ENCODE measurements at regions not wholly inside any gene's neighbourhood (a gene's known extent, or its start where the extent isn't known, plus 50 kb on each side); places are given as distances from the start of the nearest gene placed in this dataset.

DNA sequence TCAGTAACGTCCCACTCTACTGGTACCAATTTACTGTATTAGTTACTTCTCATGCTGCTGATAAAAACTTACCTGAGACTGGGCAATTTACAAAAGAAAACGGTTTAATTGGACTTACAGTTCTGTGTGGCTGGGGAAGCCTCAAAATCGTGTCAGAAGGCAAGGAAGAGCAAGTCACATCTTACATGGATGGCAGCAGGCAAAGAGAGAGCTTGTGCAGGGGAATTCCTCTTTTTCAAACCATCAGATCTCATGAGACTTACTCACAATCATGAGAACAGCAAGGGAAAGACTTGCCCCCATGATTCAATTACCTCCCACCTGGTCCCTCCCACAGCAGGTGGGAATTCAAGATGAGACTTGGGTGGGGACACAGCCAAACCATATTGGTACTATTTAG is 908.2 kb upstream of the NR2F2 start:
- H3K4me2 ChIP-seq (ENCODE audit: low read length): no peak overlapping the region

DNA sequence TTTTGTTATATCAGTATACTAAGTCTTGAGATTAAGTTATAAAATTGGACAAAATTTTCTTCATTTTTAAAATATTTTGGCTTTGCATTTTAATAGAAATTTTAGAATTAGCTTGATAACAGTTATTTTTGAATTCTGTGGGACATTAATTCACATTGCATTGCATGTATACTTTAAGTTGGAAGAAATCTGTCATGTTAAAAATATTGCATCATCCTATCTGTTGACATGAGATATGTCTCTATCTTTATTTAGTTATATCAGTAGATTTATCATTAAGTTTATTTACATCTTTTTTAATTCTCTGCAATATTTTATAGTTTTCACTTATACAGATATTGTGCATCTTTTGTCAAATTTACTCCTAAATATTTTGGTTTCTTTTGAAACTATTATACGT is 904.6 kb upstream of the NR2F2 start:
- H3K27ac ChIP-seq (ENCODE audit: low read depth, low read length): no peak overlapping the region
- no peak overlapping the region for H3K23ac ChIP-seq (ENCODE audit: low read length)
- no peaks in the 10 kb centered on the region for H3K4me1 ChIP-seq (ENCODE audit: control insufficient read depth in 1 of 2, insufficient read depth in 2 of 2, low read length in 2 of 2)
- H3K36me3 ChIP-seq (ENCODE audit: control insufficient read depth in 1 of 2, insufficient read depth in 2 of 2, low read length in 2 of 2): no peaks in the 10 kb centered on the region
- no peak overlapping the region for H3K4me2 ChIP-seq (ENCODE audit: low read length)
- no peak overlapping the region for H2BK12ac ChIP-seq (ENCODE audit: low read length)
- no peak overlapping the region for H4K12ac ChIP-seq (ENCODE audit: low read depth, low read length)
- no peak overlapping the region for H4K8ac ChIP-seq (ENCODE audit: low read depth, low read length)
- no peak overlapping the region for H4K91ac ChIP-seq (ENCODE audit: low read depth, low read length)
- DNase-seq: no peak
- no peaks in the 10 kb centered on the region for H3K79me2 ChIP-seq (ENCODE audit: control insufficient read depth, insufficient read depth, low read length, poor library complexity)
- H2AK5ac ChIP-seq (ENCODE audit: low read length): no peak overlapping the region
- no peak overlapping the region for H3K14ac ChIP-seq (ENCODE audit: low read length)
- H3K9ac ChIP-seq (ENCODE audit: low read length): no peak overlapping the region
- H3K79me1 ChIP-seq (ENCODE audit: low read length): peaks cover 2% of the 10 kb centered on the region
- no CpG with 5 or more reads among the region's 1 CpG for WGBS (ENCODE audit: extremely low coverage, insufficient coverage, insufficient read length)
- no peak overlapping the region for H2AFZ ChIP-seq (ENCODE audit: insufficient read depth, low read length, poor library complexity)
- no peak overlapping the region for H3K18ac ChIP-seq (ENCODE audit: low read length)
- H2BK120ac ChIP-seq (ENCODE audit: insufficient read depth, low read length, poor library complexity): no peak overlapping the region
- no peak overlapping the region for H2BK5ac ChIP-seq (ENCODE audit: low read depth, low read length, poor library complexity)
- no peak overlapping the region for H3K4ac ChIP-seq (ENCODE audit: low read depth, low read length)
- H3K4me3 ChIP-seq (ENCODE audit: low read depth, low read length): no peak overlapping the region
- no peaks in the 10 kb centered on the region for H3K27me3 ChIP-seq (ENCODE audit: insufficient read depth, low read length)
- peaks cover 3% of the 10 kb centered on the region for H3K9me3 ChIP-seq (ENCODE audit: insufficient read depth, low read depth, low read length)

More for the DNA sequence above, 908.2 kb upstream of the NR2F2 start:
- no peak for DNase-seq
- Histone ChIP-seq H4K91ac (ENCODE audit: low read depth, low read length) (no peak overlapping the region), H3K9ac (ENCODE audit: low read length) (no peak overlapping the region), H4K12ac (ENCODE audit: low read depth, low read length) (no peak overlapping the region), H2AK5ac (ENCODE audit: low read length) (no peak overlapping the region), H3K79me1 (ENCODE audit: low read length) (no peaks in the 10 kb centered on the region), H3K18ac (ENCODE audit: low read length) (no peak overlapping the region), H3K27me3 (ENCODE audit: insufficient read depth, low read length) (no peaks in the 10 kb centered on the region), H3K14ac (ENCODE audit: low read length) (no peak overlapping the region), H3K4ac (ENCODE audit: low read depth, low read length) (no peak overlapping the region), H3K23ac (ENCODE audit: low read length) (no peak overlapping the region), H4K8ac (ENCODE audit: low read depth, low read length) (no peak overlapping the region), H2BK120ac (ENCODE audit: insufficient read depth, low read length, poor library complexity) (no peak overlapping the region), H2BK5ac (ENCODE audit: low read depth, low read length, poor library complexity) (no peak overlapping the region), H3K36me3 (ENCODE audit: control insufficient read depth in 1 of 2, insufficient read depth in 2 of 2, low read length in 2 of 2) (no peaks in the 10 kb centered on the region), H3K9me3 (ENCODE audit: insufficient read depth, low read depth, low read length) (peaks cover 3% of the 10 kb centered on the region), H2AFZ (ENCODE audit: insufficient read depth, low read length, poor library complexity) (no peak overlapping the region), H2BK12ac (ENCODE audit: low read length) (no peak overlapping the region), H3K4me1 (ENCODE audit: control insufficient read depth in 1 of 2, insufficient read depth in 2 of 2, low read length in 2 of 2) (no peaks in the 10 kb centered on the region), H3K4me3 (ENCODE audit: low read depth, low read length) (no peak overlapping the region), H3K79me2 (ENCODE audit: control insufficient read depth, insufficient read depth, low read length, poor library complexity) (no peaks in the 10 kb centered on the region), H3K27ac (ENCODE audit: low read depth, low read length) (no peak overlapping the region)
- no CpG with 5 or more reads among the region's 3 CpGs for WGBS (ENCODE audit: extremely low coverage, insufficient coverage, insufficient read length)

DNA sequence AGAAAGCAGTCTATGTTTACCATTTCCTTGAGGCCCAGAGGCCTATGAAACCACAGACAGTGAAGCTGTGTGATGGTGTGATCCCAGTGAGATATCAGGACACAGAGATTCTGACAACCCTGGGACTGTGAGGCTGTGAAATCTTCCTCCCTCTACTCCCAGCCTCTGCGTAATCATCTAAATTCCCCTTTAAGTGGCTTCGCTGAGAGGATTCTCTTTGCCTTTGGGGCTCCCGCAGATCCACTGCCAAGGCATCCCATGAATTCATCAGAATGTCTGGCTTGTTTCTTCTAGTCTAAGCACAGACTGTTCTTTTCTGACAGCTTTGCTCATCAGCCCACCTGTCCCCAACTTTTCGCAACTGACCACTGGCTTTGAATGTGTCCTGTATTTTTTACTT is 901.2 kb upstream of the NR2F2 start:
- Histone ChIP-seq H3K4ac (ENCODE audit: low read depth, low read length) (no peak overlapping the region), H2BK5ac (ENCODE audit: low read depth, low read length, poor library complexity) (no peak overlapping the region), H3K79me2 (ENCODE audit: control insufficient read depth, insufficient read depth, low read length, poor library complexity) (no peaks in the 10 kb centered on the region), H2BK120ac (ENCODE audit: insufficient read depth, low read length, poor library complexity) (no peak overlapping the region), H3K36me3 (ENCODE audit: control insufficient read depth in 1 of 2, insufficient read depth in 2 of 2, low read length in 2 of 2) (no peaks in the 10 kb centered on the region), H4K8ac (ENCODE audit: low read depth, low read length) (no peak overlapping the region), H2BK12ac (ENCODE audit: low read length) (no peak overlapping the region), H3K9ac (ENCODE audit: low read length) (no peak overlapping the region), H4K91ac (ENCODE audit: low read depth, low read length) (no peak overlapping the region), H3K14ac (ENCODE audit: low read length) (no peak overlapping the region), H3K4me3 (ENCODE audit: low read depth, low read length) (no peak overlapping the region), H3K4me1 (ENCODE audit: control insufficient read depth in 1 of 2, insufficient read depth in 2 of 2, low read length in 2 of 2) (no peaks in the 10 kb centered on the region), H3K18ac (ENCODE audit: low read length) (no peak overlapping the region), H3K79me1 (ENCODE audit: low read length) (peaks cover 4% of the 10 kb centered on the region), H4K12ac (ENCODE audit: low read depth, low read length) (no peak overlapping the region), H2AFZ (ENCODE audit: insufficient read depth, low read length, poor library complexity) (no peak overlapping the region), H3K4me2 (ENCODE audit: low read length) (no peak overlapping the region), H2AK5ac (ENCODE audit: low read length) (no peak overlapping the region), H3K27me3 (ENCODE audit: insufficient read depth, low read length) (no peaks in the 10 kb centered on the region), H3K9me3 (ENCODE audit: insufficient read depth, low read depth, low read length) (no peaks in the 10 kb centered on the region), H3K27ac (ENCODE audit: low read depth, low read length) (no peak overlapping the region), H3K23ac (ENCODE audit: low read length) (no peak overlapping the region)
- no CpG with 5 or more reads among the region's 4 CpGs for WGBS (ENCODE audit: extremely low coverage, insufficient coverage, insufficient read length)
- peak; percentile 7 to 60 for DNase-seq

DNA sequence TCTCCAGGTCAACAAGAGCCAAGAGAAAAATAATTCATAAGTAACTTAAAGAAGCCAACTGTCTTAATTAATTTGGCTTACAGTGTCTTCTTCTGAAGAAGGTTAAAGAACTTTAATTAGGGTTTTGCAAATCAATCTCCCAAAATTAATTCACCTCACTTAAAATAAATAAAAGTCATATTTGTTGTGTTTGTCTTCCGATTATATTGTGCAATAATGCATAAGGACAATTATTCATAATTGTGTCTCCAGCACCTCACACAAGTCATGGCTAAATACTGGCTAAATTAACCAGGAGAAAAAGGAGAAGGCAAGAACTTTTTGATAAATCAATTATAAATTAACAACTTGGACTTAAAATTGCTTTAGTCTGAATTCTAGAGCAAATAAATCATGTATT is 899.0 kb upstream of the NR2F2 start:
- H4K12ac ChIP-seq (ENCODE audit: low read depth, low read length): no peak overlapping the region
- H3K36me3 ChIP-seq (ENCODE audit: control insufficient read depth in 1 of 2, insufficient read depth in 2 of 2, low read length in 2 of 2): no peaks in the 10 kb centered on the region
- DNase-seq: no peak
- no peak overlapping the region for H3K9ac ChIP-seq (ENCODE audit: low read length)
- no peak overlapping the region for H3K4me3 ChIP-seq (ENCODE audit: low read depth, low read length)
- no peak overlapping the region for H3K4ac ChIP-seq (ENCODE audit: low read depth, low read length)
- H2BK120ac ChIP-seq (ENCODE audit: insufficient read depth, low read length, poor library complexity): no peak overlapping the region
- H4K91ac ChIP-seq (ENCODE audit: low read depth, low read length): no peak overlapping the region
- H3K79me1 ChIP-seq (ENCODE audit: low read length): peaks cover 4% of the 10 kb centered on the region
- no peaks in the 10 kb centered on the region for H3K27me3 ChIP-seq (ENCODE audit: insufficient read depth, low read length)
- H3K4me2 ChIP-seq (ENCODE audit: low read length): no peak overlapping the region
- no peak overlapping the region for H3K23ac ChIP-seq (ENCODE audit: low read length)
- no peaks in the 10 kb centered on the region for H3K79me2 ChIP-seq (ENCODE audit: control insufficient read depth, insufficient read depth, low read length, poor library complexity)
- H2BK12ac ChIP-seq (ENCODE audit: low read length): peak overlapping the region; percentile 46
- H3K18ac ChIP-seq (ENCODE audit: low read length): no peak overlapping the region
- H3K9me3 ChIP-seq (ENCODE audit: insufficient read depth, low read depth, low read length): no peaks in the 10 kb centered on the region
- H4K8ac ChIP-seq (ENCODE audit: low read depth, low read length): no peak overlapping the region
- no peaks in the 10 kb centered on the region for H3K4me1 ChIP-seq (ENCODE audit: control insufficient read depth in 1 of 2, insufficient read depth in 2 of 2, low read length in 2 of 2)
- H2BK5ac ChIP-seq (ENCODE audit: low read depth, low read length, poor library complexity): no peak overlapping the region
- H3K27ac ChIP-seq (ENCODE audit: low read depth, low read length): no peak overlapping the region
- H3K14ac ChIP-seq (ENCODE audit: low read length): no peak overlapping the region
- H2AK5ac ChIP-seq (ENCODE audit: low read length): no peak overlapping the region
- WGBS (ENCODE audit: extremely low coverage, insufficient coverage, insufficient read length): no CpG with 5 or more reads among the region's 1 CpG
- no peak overlapping the region for H2AFZ ChIP-seq (ENCODE audit: insufficient read depth, low read length, poor library complexity)

Measured in trophoblast cell (in vitro differentiated cells and primary cell).